H9 (cell line): ENCODE measurements at regions not wholly inside any gene's neighbourhood (a gene's known extent, or its start where the extent isn't known, plus 50 kb on each side); places are given as distances from the start of the nearest gene placed in this dataset.

Source experiments
- DNase-seq: peaks from one replicate; pipeline ENCODE4 v3.0.0-alpha.2; 2017
- H2AFZ ChIP-seq: one replicate; pipeline ENCODE4 v1.6.1; 2013; ENCODE audit warnings: mild to moderate bottlenecking, low read length, control low read depth, moderate library complexity
- H2AK5ac ChIP-seq: 2 replicates; pipeline ENCODE4 v1.6.1; 2013; ENCODE audit warnings: low read length, control low read depth, mixed read lengths; ENCODE audit not compliant: insufficient read length
- H2BK120ac ChIP-seq: one replicate; pipeline ENCODE4 v1.6.1; 2013; ENCODE audit warnings: low read depth, mild to moderate bottlenecking, low read length, control low read depth, inconsistent platforms; ENCODE audit not compliant: poor library complexity, severe bottlenecking
- H2BK12ac ChIP-seq: 2 replicates; pipeline ENCODE4 v1.6.1; 2013; ENCODE audit warnings: low read length, control low read depth, mixed read lengths, low read depth; ENCODE audit not compliant: insufficient read length
- H2BK15ac ChIP-seq: 2 replicates; pipeline ENCODE4 v1.6.1; 2013; ENCODE audit warnings: low read depth, low read length, control low read depth
- H2BK20ac ChIP-seq: one replicate; pipeline ENCODE4 v1.6.1; 2013; ENCODE audit warnings: low read depth, mild to moderate bottlenecking, low read length, control low read depth, inconsistent platforms; ENCODE audit not compliant: poor library complexity, severe bottlenecking
- H2BK5ac ChIP-seq: 2 replicates; pipeline ENCODE4 v1.6.1; 2013; ENCODE audit warnings: low read length, control low read depth, mixed read lengths; ENCODE audit not compliant: insufficient read length
- H3K14ac ChIP-seq: 2 replicates; pipeline ENCODE4 v1.6.1; 2013; ENCODE audit warnings: low read length, control low read depth; ENCODE audit not compliant: insufficient read depth
- H3K18ac ChIP-seq: 2 replicates; pipeline ENCODE4 v1.6.1; 2013; ENCODE audit warnings: low read depth, mild to moderate bottlenecking, mixed read lengths, low read length, control low read depth; ENCODE audit not compliant: insufficient read length
- H3K23ac ChIP-seq: 2 replicates; pipeline ENCODE4 v1.6.1; 2013; ENCODE audit warnings: low read length, control low read depth, mixed read lengths, low read depth; ENCODE audit not compliant: insufficient read length
- H3K23me2 ChIP-seq: 2 replicates; pipeline ENCODE4 v1.6.1; 2013; ENCODE audit warnings: low read depth, mild to moderate bottlenecking, mixed read lengths, low read length, control low read depth; ENCODE audit not compliant: insufficient read length, poor library complexity, severe bottlenecking
- H3K27ac ChIP-seq: 2 replicates; pipeline ENCODE4 v1.5.1; 2013; ENCODE audit warnings: low read length, control low read depth, mixed read lengths, low read depth; ENCODE audit not compliant: insufficient read length
- H3K27me3 ChIP-seq: 2 replicates; pipeline ENCODE4 v1.6.1; 2013; ENCODE audit warnings: low read length, control low read depth, inconsistent platforms; ENCODE audit not compliant: insufficient read depth
- H3K4ac ChIP-seq: 2 replicates; pipeline ENCODE4 v1.6.1; 2013; ENCODE audit warnings: low read depth, mild to moderate bottlenecking, control low read depth, inconsistent platforms, low read length, moderate library complexity
- H3K4me1 ChIP-seq: 2 replicates; pipeline ENCODE4 v1.6.1; 2013; ENCODE audit warnings: low read length, control low read depth, inconsistent platforms; ENCODE audit not compliant: insufficient read depth
- H3K4me2 ChIP-seq: 2 replicates; pipeline ENCODE4 v1.6.1; 2013; ENCODE audit warnings: low read length, control low read depth, mixed read lengths; ENCODE audit not compliant: insufficient read length, insufficient read depth
- H3K56ac ChIP-seq: 2 replicates; pipeline ENCODE4 v1.6.1; 2013; ENCODE audit warnings: low read depth, mild to moderate bottlenecking, mixed read lengths, low read length, control low read depth; ENCODE audit not compliant: insufficient read length
- H3K79me1 ChIP-seq: 2 replicates; pipeline ENCODE4 v1.6.1; 2013; ENCODE audit warnings: low read depth, mild to moderate bottlenecking, moderate library complexity, low read length, control low read depth, inconsistent platforms; ENCODE audit not compliant: insufficient read depth, poor library complexity, severe bottlenecking
- H3K79me2 ChIP-seq: 2 replicates; pipeline ENCODE4 v1.6.1; 2013; ENCODE audit warnings: low read length, control low read depth, inconsistent platforms; ENCODE audit not compliant: insufficient read depth
- H3K9ac ChIP-seq: 2 replicates; pipeline ENCODE4 v1.6.1; 2013; ENCODE audit warnings: low read length, control low read depth, mixed read lengths; ENCODE audit not compliant: insufficient read length; ENCODE audit errors: extremely low read depth
- H3K9me3 ChIP-seq: one replicate; pipeline ENCODE4 v1.6.1; 2013; ENCODE audit warnings: low read depth, low read length, inconsistent platforms; ENCODE audit not compliant: control insufficient read depth
- H3T11ph ChIP-seq: one replicate; pipeline ENCODE4 v1.6.1; 2013; ENCODE audit warnings: mild to moderate bottlenecking, low read length, control low read depth, inconsistent platforms
- H4K20me1 ChIP-seq: one replicate; pipeline ENCODE4 v1.6.1; 2013; ENCODE audit not compliant: control insufficient read depth, insufficient read length, insufficient read depth
- H4K5ac ChIP-seq: 2 replicates; pipeline ENCODE4 v1.6.1; 2013; ENCODE audit warnings: low read depth, mild to moderate bottlenecking, mixed read lengths, low read length, control low read depth; ENCODE audit not compliant: insufficient read length
- H4K8ac ChIP-seq: replicated peaks from 2 replicates; pipeline ENCODE4 v1.6.1; 2013; ENCODE audit warnings: low read length, control low read depth, mixed read lengths, low read depth; ENCODE audit not compliant: insufficient read length
- H4K91ac ChIP-seq: 2 replicates; pipeline ENCODE4 v1.6.1; 2013; ENCODE audit warnings: low read depth, mild to moderate bottlenecking, moderate library complexity, mixed read lengths, low read length, control low read depth; ENCODE audit not compliant: insufficient read length
- H3K27ac Mint-ChIP-seq, 3 experiments: 2 replicates in 2 of 3; 3 replicates in 1 of 3; pipeline ENCODE4 v1.8.0; 2020 to 2021; ENCODE audit warnings: mixed read lengths in 3 of 3, mild to moderate bottlenecking in 1 of 3, moderate library complexity in 1 of 3
- H3K27me3 Mint-ChIP-seq: 2 replicates; pipeline ENCODE4 v1.8.0; 2021; ENCODE audit warnings: low read depth, mild to moderate bottlenecking, moderate library complexity, mixed read lengths
- H3K36me3 Mint-ChIP-seq, 3 experiments: 2 replicates in 2 of 3; 3 replicates in 1 of 3; pipeline ENCODE4 v1.8.0; 2020 to 2021; ENCODE audit warnings: low read depth in 3 of 3, mixed read lengths in 3 of 3; ENCODE audit not compliant: insufficient read depth in 1 of 3
- H3K4me1 Mint-ChIP-seq, 2 experiments: 2 replicates each; pipeline ENCODE4 v1.8.0; 2020; ENCODE audit warnings: mixed read lengths in 2 of 2
- H3K4me3 Mint-ChIP-seq, 2 experiments: 2 replicates in 1 of 2; 3 replicates in 1 of 2; pipeline ENCODE4 v1.8.0; 2020 to 2021; ENCODE audit warnings: mild to moderate bottlenecking in 2 of 2, mixed read lengths in 2 of 2, moderate library complexity in 1 of 2
- H3K9me3 Mint-ChIP-seq, 2 experiments: 2 replicates in 1 of 2; 3 replicates in 1 of 2; pipeline ENCODE4 v1.8.0; 2020; ENCODE audit warnings: mild to moderate bottlenecking in 2 of 2, mixed read lengths in 2 of 2, moderate library complexity in 1 of 2
- WGBS: extraction: QIAGEN DNeasy Blood & Tissue Kit; methylation state at CpG from one replicate; pipeline ENCODE4 v1.1.7; 2013; ENCODE audit warnings: missing lambda C conversion rate, low lambda C conversion rate, mixed read lengths; ENCODE audit not compliant: insufficient read length; ENCODE audit errors: extremely low coverage; 5-methylcytosine and 5-hydroxymethylcytosine counted together
- TF ChIP-seq, protein P1 (sequence below): fragments of 200-600 bp; sonication (generic); conservative IDR thresholded peaks from 3 replicates; pipeline ENCODE4 v1.8.0; 2021; ENCODE audit warnings: antibody characterized with exemption, mild to moderate bottlenecking

DNA sequence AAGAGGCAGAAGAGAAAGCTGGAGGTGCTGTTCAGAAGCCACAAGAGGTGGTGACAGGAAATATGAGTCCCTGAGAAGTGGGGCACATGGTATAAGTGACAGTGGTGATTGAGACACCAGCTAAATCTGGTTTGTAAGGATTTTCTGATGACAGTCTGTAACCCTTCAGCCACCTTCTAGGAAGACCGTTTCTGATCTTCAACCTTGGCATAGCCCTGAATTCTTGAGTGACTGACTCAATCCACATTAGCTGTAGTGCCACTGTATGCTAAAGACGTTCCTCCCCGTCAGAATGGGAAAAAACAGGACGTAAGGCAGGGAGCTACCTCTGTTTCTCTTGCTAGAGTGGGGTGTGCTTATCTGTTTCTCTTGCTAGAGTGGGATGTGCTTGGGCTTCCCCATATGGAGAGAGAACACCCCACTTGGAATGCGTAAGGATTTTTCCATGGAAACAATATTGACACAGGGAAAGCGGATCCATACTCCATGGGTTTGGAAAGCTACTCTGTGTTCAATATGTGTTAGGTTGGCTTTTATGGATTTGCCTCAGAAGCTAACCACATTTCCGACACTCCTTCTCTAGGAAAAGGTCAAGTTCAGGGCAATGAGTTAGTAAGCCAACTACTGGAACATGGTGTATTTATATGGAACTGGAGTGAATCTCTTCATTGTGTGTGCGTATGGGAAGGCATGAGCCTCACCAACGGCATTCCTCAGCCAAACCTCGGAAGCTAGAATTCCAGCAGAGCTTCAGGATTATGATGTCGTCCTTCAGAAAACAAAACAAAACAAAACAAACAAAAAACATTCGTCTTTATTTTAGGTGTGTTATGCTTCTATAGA lies 948.8 kb upstream of the SLC10A2 start:
- Histone ChIP-seq H3K56ac (no peak overlapping the region), H4K8ac (no peak overlapping the region), H3K27me3 (no peaks in the 10 kb centered on the region), H4K91ac (no peak overlapping the region), H3K23me2 (no peaks in the 10 kb centered on the region), H2BK15ac (no peak overlapping the region), H3K79me2 (no peaks in the 10 kb centered on the region), H3K4me1 (no peaks in the 10 kb centered on the region), H3K27ac (no peak overlapping the region), H3K23ac (no peak overlapping the region), H2BK12ac (no peak overlapping the region), H4K5ac (no peak overlapping the region), H2AFZ (no peak overlapping the region), H2BK5ac (no peak overlapping the region), H3K4me2 (no peak overlapping the region), H4K20me1 (no peaks in the 10 kb centered on the region), H2AK5ac (no peak overlapping the region), H3K9ac (no peak overlapping the region), H2BK120ac (no peak overlapping the region), H3K4ac (no peak overlapping the region), H3T11ph (no peak overlapping the region), H3K9me3 (no peaks in the 10 kb centered on the region), H2BK20ac (no peak overlapping the region), H3K14ac (no peak overlapping the region), H3K18ac (no peak overlapping the region), H3K79me1 (no peaks in the 10 kb centered on the region)
- no CpG with 5 or more reads among the region's 12 CpGs for WGBS
- DNase-seq, result no peak
- Mint-ChIP-seq H3K4me3 (no peak overlapping the region), H3K9me3 (no peaks in the 10 kb centered on the region), H3K27me3 (no peaks in the 10 kb centered on the region), H3K4me1 (peaks cover 5 to 10% of the 10 kb centered on the region in 2 experiments), H3K27ac (no peak overlapping the region), H3K36me3 (no peaks in the 10 kb centered on the region)
- TF ChIP-seq, protein P1, sequence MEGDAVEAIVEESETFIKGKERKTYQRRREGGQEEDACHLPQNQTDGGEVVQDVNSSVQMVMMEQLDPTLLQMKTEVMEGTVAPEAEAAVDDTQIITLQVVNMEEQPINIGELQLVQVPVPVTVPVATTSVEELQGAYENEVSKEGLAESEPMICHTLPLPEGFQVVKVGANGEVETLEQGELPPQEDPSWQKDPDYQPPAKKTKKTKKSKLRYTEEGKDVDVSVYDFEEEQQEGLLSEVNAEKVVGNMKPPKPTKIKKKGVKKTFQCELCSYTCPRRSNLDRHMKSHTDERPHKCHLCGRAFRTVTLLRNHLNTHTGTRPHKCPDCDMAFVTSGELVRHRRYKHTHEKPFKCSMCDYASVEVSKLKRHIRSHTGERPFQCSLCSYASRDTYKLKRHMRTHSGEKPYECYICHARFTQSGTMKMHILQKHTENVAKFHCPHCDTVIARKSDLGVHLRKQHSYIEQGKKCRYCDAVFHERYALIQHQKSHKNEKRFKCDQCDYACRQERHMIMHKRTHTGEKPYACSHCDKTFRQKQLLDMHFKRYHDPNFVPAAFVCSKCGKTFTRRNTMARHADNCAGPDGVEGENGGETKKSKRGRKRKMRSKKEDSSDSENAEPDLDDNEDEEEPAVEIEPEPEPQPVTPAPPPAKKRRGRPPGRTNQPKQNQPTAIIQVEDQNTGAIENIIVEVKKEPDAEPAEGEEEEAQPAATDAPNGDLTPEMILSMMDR, result no peak
